Hepatocyte (in vitro differentiated cells): ENCODE measurements at regions not wholly inside any gene's neighbourhood (a gene's known extent, or its start where the extent isn't known, plus 50 kb on each side); places are given as distances from the start of the nearest gene placed in this dataset.

ENCODE experiments used
- CTCF ChIP-seq: fragments of 200-600 bp; sonication (generic); IDR thresholded peaks from 2 replicates; pipeline ENCODE4 v1.5.1; 2016; ENCODE audit warnings: antibody characterized with exemption, mild to moderate bottlenecking; ENCODE audit not compliant: poor library complexity
- EZH2phosphoT487 ChIP-seq: fragments of 200-600 bp; sonication (generic); IDR thresholded peaks from one replicate; pipeline ENCODE4 v1.6.1; 2018; ENCODE audit warnings: antibody characterized with exemption, mild to moderate bottlenecking, low read depth, moderate library complexity; ENCODE audit not compliant: unreplicated experiment, severe bottlenecking

- no peak for TF ChIP-seq CTCF
- TF ChIP-seq EZH2phosphoT487 = no peak
Observed at GRCh38 chr2:62287282-62287681, 91.4 kb downstream of the B3GNT2 start.
